Naive thymus-derived CD4-positive, alpha-beta T cell (primary cell): ENCODE measurements at regions not wholly inside any gene's neighbourhood (a gene's known extent, or its start where the extent isn't known, plus 50 kb on each side); places are given as distances from the start of the nearest gene placed in this dataset.

Source experiments
- ATAC-seq: fragments of 150-1000 bp; cut with Tn5 transposase; 2 replicates; pipeline ENCODE4 v1.10.0; 2021; ENCODE audit warnings: mild to moderate bottlenecking, moderate library complexity
- CTCF ChIA-PET: fragments of 350-600 bp; sonication (Branson Sonifier 250); formaldehyde crosslinking; loops from one replicate; lab custom pipeline; 2021; ENCODE audit warnings: antibody characterized with exemption; lab: Charles Lee
- POLR2A ChIA-PET: fragments of 350-600 bp; sonication (Branson Sonifier 250); formaldehyde crosslinking; loops from one replicate; lab custom pipeline; 2021; ENCODE audit warnings: antibody characterized with exemption, inconsistent platforms; lab: Charles Lee
- DNase-seq, 9 donors: peaks; one replicate each; pipeline versions ENCODE4 v3.0.0 to v3.0.0-alpha.2; 2020 to 2022; ENCODE audit warnings: mixed read lengths in 1 of 9
- H3K27ac ChIP-seq: one replicate; pipeline ENCODE4 v1.7.0; 2013; ENCODE audit warnings: mild to moderate bottlenecking, low read depth, low read length, moderate library complexity
- H3K27me3 ChIP-seq, 2 donors: one replicate each; pipeline ENCODE4 v1.7.0; 2013; ENCODE audit warnings: low read length in 2 of 2, mild to moderate bottlenecking in 2 of 2, moderate library complexity in 2 of 2; ENCODE audit not compliant: control insufficient read depth in 2 of 2, insufficient read depth in 2 of 2
- H3K36me3 ChIP-seq, 3 experiments: 1 replicate in 2 of 3; 2 replicates in 1 of 3; pipeline ENCODE4 v1.7.0; 2013; ENCODE audit warnings: low read length in 3 of 3, mild to moderate bottlenecking in 3 of 3, moderate library complexity in 1 of 3; ENCODE audit not compliant: insufficient read depth in 3 of 3, control insufficient read depth in 2 of 3
- H3K4me1 ChIP-seq, 2 donors: one replicate each; pipeline ENCODE4 v1.7.0; 2013; ENCODE audit warnings: low read length in 2 of 2, mild to moderate bottlenecking in 2 of 2, moderate library complexity in 1 of 2; ENCODE audit not compliant: control insufficient read depth in 2 of 2, insufficient read depth in 2 of 2
- H3K4me3 ChIP-seq: 2 replicates; pipeline ENCODE4 v1.7.0; 2013; ENCODE audit warnings: mild to moderate bottlenecking, low read length
- H3K9me3 ChIP-seq, 3 experiments: 1 replicate in 2 of 3; 2 replicates in 1 of 3; pipeline ENCODE4 v1.7.0; 2013; ENCODE audit warnings: low read length in 3 of 3; ENCODE audit not compliant: control insufficient read depth in 2 of 3
- H3K27ac Mint-ChIP-seq, 9 donors: one replicate each; pipeline ENCODE4 v1.8.0; 2020 to 2022; ENCODE audit warnings: mixed read lengths in 9 of 9, mild to moderate bottlenecking in 8 of 9, moderate library complexity in 5 of 9, inconsistent platforms in 2 of 9
- H3K27me3 Mint-ChIP-seq, 5 donors: one replicate each; pipeline ENCODE4 v1.8.0; 2021 to 2022; ENCODE audit warnings: mixed read lengths in 5 of 5, mild to moderate bottlenecking in 1 of 5
- H3K36me3 Mint-ChIP-seq, 5 donors: one replicate each; pipeline ENCODE4 v1.8.0; 2020 to 2022; ENCODE audit warnings: mixed read lengths in 5 of 5, mild to moderate bottlenecking in 3 of 5, inconsistent platforms in 1 of 5
- H3K4me1 Mint-ChIP-seq, 7 donors: one replicate each; pipeline ENCODE4 v1.8.0; 2020 to 2022; ENCODE audit warnings: mixed read lengths in 7 of 7, mild to moderate bottlenecking in 3 of 7, inconsistent platforms in 1 of 7
- H3K4me3 Mint-ChIP-seq, 10 donors: one replicate each; pipeline ENCODE4 v1.8.0; 2020 to 2022; ENCODE audit warnings: mild to moderate bottlenecking in 10 of 10, mixed read lengths in 10 of 10, moderate library complexity in 6 of 10, inconsistent platforms in 2 of 10
- H3K9me3 Mint-ChIP-seq, 11 donors: one replicate each; pipeline ENCODE4 v1.8.0; 2020 to 2022; ENCODE audit warnings: mixed read lengths in 11 of 11, mild to moderate bottlenecking in 4 of 11, inconsistent platforms in 1 of 11, moderate library complexity in 1 of 11
- intact Hi-C, 2 donors: fragments of 100-400 bp; cut with micrococcal nuclease; formaldehyde crosslinking; loops; one replicate each; pipeline ENCODE4 v1.15.1; 2023

- H3K27me3 Mint-ChIP-seq = peaks cover 0 to 1% (median 0%) of the 10 kb centered on the region in 5 donors
- CTCF ChIA-PET = no interaction called here
- intact Hi-C loops = no loop called here
- POLR2A ChIA-PET = no interaction called here
- DNase-seq (no peak), ATAC-seq (no peak)
- no peaks in the 10 kb centered on the region for H3K4me1 Mint-ChIP-seq
- H3K4me3 ChIP-seq = no peak overlapping the region
- no peaks in the 10 kb centered on the region for H3K36me3 ChIP-seq
- no peak overlapping the region for H3K4me3 Mint-ChIP-seq
- H3K9me3 ChIP-seq = peaks cover 0 to 14% (median 0%) of the 10 kb centered on the region in 3 experiments
- H3K4me1 ChIP-seq = no peaks in the 10 kb centered on the region
- no peak overlapping the region for H3K27ac Mint-ChIP-seq
- H3K9me3 Mint-ChIP-seq = peaks cover 5 to 40% (median 19%) of the 10 kb centered on the region in 11 donors
- no peaks in the 10 kb centered on the region for H3K27me3 ChIP-seq
- no peak overlapping the region for H3K27ac ChIP-seq
- peaks cover 0 to 6% (median 0%) of the 10 kb centered on the region in 5 donors for H3K36me3 Mint-ChIP-seq
These were observed 173.2 kb downstream of the VEGFA start for GRCh38 chr6:43943099-43943766.

- no peaks in the 10 kb centered on the region for H3K4me1 Mint-ChIP-seq
- intact Hi-C loops = no loop called here
- Histone ChIP-seq H3K9me3 (peaks cover 0 to 14% (median 0%) of the 10 kb centered on the region in 3 experiments), H3K27me3 (no peaks in the 10 kb centered on the region), H3K4me1 (no peaks in the 10 kb centered on the region), H3K4me3 (no peak overlapping the region), H3K27ac (no peak overlapping the region), H3K36me3 (no peaks in the 10 kb centered on the region)
- ChIA-PET CTCF (no interaction called here), POLR2A (no interaction called here)
- no peak overlapping the region for H3K27ac Mint-ChIP-seq
- ATAC-seq (no peak), DNase-seq (no peak)
- H3K36me3 Mint-ChIP-seq = peaks cover 0 to 6% (median 0%) of the 10 kb centered on the region in 5 donors
- peaks cover 0 to 4% (median 0%) of the 10 kb centered on the region in 5 donors for H3K27me3 Mint-ChIP-seq
- H3K4me3 Mint-ChIP-seq = no peak overlapping the region
- H3K9me3 Mint-ChIP-seq = peaks cover 5 to 40% (median 19%) of the 10 kb centered on the region in 11 donors
These were observed 172.6 kb downstream of the VEGFA start for GRCh38 chr6:43942616-43943015.

- H3K9me3 Mint-ChIP-seq = peaks cover 5 to 40% (median 19%) of the 10 kb centered on the region in 11 donors
- no peak for ATAC-seq
- Histone ChIP-seq H3K9me3 (peaks cover 0 to 14% (median 0%) of the 10 kb centered on the region in 3 experiments), H3K4me1 (no peaks in the 10 kb centered on the region), H3K27ac (no peak overlapping the region), H3K27me3 (no peaks in the 10 kb centered on the region), H3K4me3 (no peak overlapping the region), H3K36me3 (no peaks in the 10 kb centered on the region)
- CTCF ChIA-PET = no interaction called here
- H3K4me1 Mint-ChIP-seq = no peaks in the 10 kb centered on the region
- no peak for DNase-seq
- H3K27me3 Mint-ChIP-seq = peaks cover 0 to 4% (median 0%) of the 10 kb centered on the region in 5 donors
- intact Hi-C loops = no loop called here
- no peak overlapping the region for H3K27ac Mint-ChIP-seq
- POLR2A ChIA-PET = no interaction called here
- H3K4me3 Mint-ChIP-seq = no peak overlapping the region
- H3K36me3 Mint-ChIP-seq = peaks cover 0 to 6% (median 0%) of the 10 kb centered on the region in 5 donors
These were observed 172.0 kb downstream of the VEGFA start for GRCh38 chr6:43942011-43942442.

DNA sequence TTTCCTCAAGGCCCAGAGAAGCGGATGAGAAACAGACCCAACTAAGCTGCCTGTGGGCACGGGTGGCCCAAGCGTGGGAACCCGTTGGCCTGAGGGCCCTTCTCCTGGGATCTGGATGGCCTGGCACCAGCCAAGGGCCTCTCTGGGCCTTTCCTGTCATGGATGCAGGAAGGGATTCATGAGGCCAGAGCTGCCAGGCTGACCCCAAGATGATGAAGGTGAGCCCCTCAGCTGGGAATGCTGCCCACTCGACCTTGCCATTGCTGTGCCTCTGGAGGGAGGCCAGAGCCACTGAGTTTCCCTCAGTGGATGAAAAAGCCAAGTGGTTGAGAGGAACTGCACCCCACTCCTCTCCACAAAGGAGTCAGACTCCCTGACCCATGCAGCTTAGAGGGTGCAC, 171.2 kb downstream of the VEGFA start:
- no peak overlapping the region for H3K27ac ChIP-seq
- intact Hi-C loops = no loop called here
- CTCF ChIA-PET = no interaction called here
- H3K36me3 Mint-ChIP-seq = peaks cover 0 to 6% (median 0%) of the 10 kb centered on the region in 5 donors
- H3K4me3 ChIP-seq = no peak overlapping the region
- H3K27me3 ChIP-seq = no peaks in the 10 kb centered on the region
- H3K4me3 Mint-ChIP-seq = no peak overlapping the region
- H3K4me1 ChIP-seq = no peaks in the 10 kb centered on the region
- no peak overlapping the region for H3K27ac Mint-ChIP-seq
- H3K4me1 Mint-ChIP-seq = no peaks in the 10 kb centered on the region
- H3K9me3 ChIP-seq = peaks cover 0 to 14% (median 0%) of the 10 kb centered on the region in 3 experiments
- no peaks in the 10 kb centered on the region for H3K36me3 ChIP-seq
- DNase-seq = no peak
- H3K27me3 Mint-ChIP-seq = peaks cover 0 to 4% (median 0%) of the 10 kb centered on the region in 5 donors
- ATAC-seq = no peak
- POLR2A ChIA-PET = no interaction called here
- H3K9me3 Mint-ChIP-seq = peaks cover 5 to 34% (median 18%) of the 10 kb centered on the region in 11 donors

GRCh38 chr6:43940393-43941087, 170.5 kb downstream of the VEGFA start:
- Mint-ChIP-seq H3K9me3 (peaks cover 5 to 27% (median 13%) of the 10 kb centered on the region in 11 donors), H3K27ac (no peak overlapping the region), H3K27me3 (peaks cover 0 to 4% (median 0%) of the 10 kb centered on the region in 5 donors), H3K4me1 (no peaks in the 10 kb centered on the region), H3K36me3 (peaks cover 0 to 6% (median 0%) of the 10 kb centered on the region in 5 donors), H3K4me3 (no peak overlapping the region)
- Histone ChIP-seq H3K27ac (no peak overlapping the region), H3K36me3 (no peaks in the 10 kb centered on the region), H3K4me3 (no peak overlapping the region), H3K4me1 (no peaks in the 10 kb centered on the region), H3K9me3 (peaks cover 0 to 14% (median 0%) of the 10 kb centered on the region in 3 experiments), H3K27me3 (no peaks in the 10 kb centered on the region)
- CTCF ChIA-PET = no interaction called here
- DNase-seq (no peak), ATAC-seq (no peak)
- POLR2A ChIA-PET = no interaction called here
- intact Hi-C loops = no loop called here

- no peak for ATAC-seq
- no peak overlapping the region for H3K4me3 ChIP-seq
- intact Hi-C loops = no loop called here
- peaks cover 0 to 12% (median 0%) of the 10 kb centered on the region in 3 experiments for H3K9me3 ChIP-seq
- no peaks in the 10 kb centered on the region for H3K4me1 ChIP-seq
- H3K27ac Mint-ChIP-seq = no peak overlapping the region
- H3K36me3 Mint-ChIP-seq = peaks cover 0 to 6% (median 0%) of the 10 kb centered on the region in 5 donors
- H3K9me3 Mint-ChIP-seq = peaks cover 5 to 22% (median 11%) of the 10 kb centered on the region in 11 donors
- no peak overlapping the region for H3K27ac ChIP-seq
- DNase-seq = no peak
- H3K27me3 ChIP-seq = no peaks in the 10 kb centered on the region
- POLR2A ChIA-PET = no interaction called here
- H3K4me1 Mint-ChIP-seq = no peaks in the 10 kb centered on the region
- no peaks in the 10 kb centered on the region for H3K36me3 ChIP-seq
- CTCF ChIA-PET = no interaction called here
- peaks cover 0 to 4% (median 0%) of the 10 kb centered on the region in 5 donors for H3K27me3 Mint-ChIP-seq
- H3K4me3 Mint-ChIP-seq = no peak overlapping the region
These were observed 170.0 kb downstream of the VEGFA start for GRCh38 chr6:43940071-43940392.
